T47D (cell line): ENCODE measurements at regions not wholly inside any gene's neighbourhood (a gene's known extent, or its start where the extent isn't known, plus 50 kb on each side); places are given as distances from the start of the nearest gene placed in this dataset.

ENCODE experiments used
- DNase-seq, 2 experiments: peaks; one replicate each; pipeline versions ENCODE4 v3.0.0 to v3.0.0-alpha.2; 2011 to 2012; ENCODE audit warnings: low read depth in 1 of 2, low spot score in 1 of 2
- JUND ChIP-seq: IDR thresholded peaks from 2 replicates; pipeline ENCODE4 v1.6.1; 2012; ENCODE audit warnings: low read depth
- in situ Hi-C: cut with HindIII; loops from 2 replicates; pipeline ENCODE4 v1.10.0; 2016; ENCODE audit warnings: low sequenced_read_pairs, low pct_unique_long_range_greater_than_20kb

- DNase-seq, result no peak
- no peak for TF ChIP-seq JUND
These were observed 180.4 kb upstream of the HHIP start for GRCh38 chr4:144465546-144465945.

DNA sequence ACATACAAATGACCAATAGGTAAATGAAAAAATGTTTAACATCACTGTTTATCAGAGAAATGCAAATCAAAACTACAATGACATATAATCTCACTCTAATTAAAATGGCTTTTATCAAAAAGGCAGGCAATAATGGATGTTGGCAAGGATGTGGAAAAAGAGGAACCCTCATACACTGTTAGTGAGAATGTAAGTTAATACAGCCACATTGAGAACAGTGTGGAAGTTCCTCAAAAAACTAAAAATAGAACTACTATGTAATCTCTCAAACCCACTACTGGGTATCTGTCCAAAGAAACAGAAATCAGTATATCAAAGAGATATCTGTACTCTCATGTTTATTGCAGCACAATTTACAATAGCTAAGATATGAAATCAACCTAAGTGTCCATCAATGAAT is 165.9 kb upstream of the HHIP start:
- TF ChIP-seq JUND, result no peak
- no peak for DNase-seq
- in situ Hi-C loops, result no loop called here

More at GRCh38 chr4:144465546-144465945, 180.4 kb upstream of the HHIP start:
- in situ Hi-C loops, result no loop called here

DNA sequence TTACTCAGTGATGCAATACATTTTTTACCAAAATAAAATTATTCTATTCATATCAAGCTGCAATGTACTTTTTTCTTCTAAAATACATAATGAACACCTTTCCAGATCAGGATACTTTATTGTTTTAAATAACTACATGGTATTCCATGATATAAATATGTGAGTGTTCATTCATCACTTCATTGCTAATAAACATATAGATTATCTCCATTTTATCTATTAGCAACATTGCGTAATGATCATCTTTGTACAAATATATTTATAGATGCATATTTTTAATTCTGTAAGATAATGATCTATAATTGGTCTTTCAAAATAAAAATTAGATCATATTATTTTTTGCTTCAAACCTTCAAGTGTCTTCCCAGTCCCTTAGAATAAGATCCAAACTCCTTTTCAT is 156.1 kb upstream of the HHIP start:
- in situ Hi-C loops, result no loop called here
- TF ChIP-seq JUND, result no peak

GRCh38 chr4:144494280-144494679 is 151.7 kb upstream of the HHIP start:
- TF ChIP-seq JUND, result no peak
- in situ Hi-C loops, result no loop called here
- DNase-seq, result peak in 1 of 2 experiments; percentile 39

More for the DNA sequence above, 156.1 kb upstream of the HHIP start:
- no peak for DNase-seq

DNA sequence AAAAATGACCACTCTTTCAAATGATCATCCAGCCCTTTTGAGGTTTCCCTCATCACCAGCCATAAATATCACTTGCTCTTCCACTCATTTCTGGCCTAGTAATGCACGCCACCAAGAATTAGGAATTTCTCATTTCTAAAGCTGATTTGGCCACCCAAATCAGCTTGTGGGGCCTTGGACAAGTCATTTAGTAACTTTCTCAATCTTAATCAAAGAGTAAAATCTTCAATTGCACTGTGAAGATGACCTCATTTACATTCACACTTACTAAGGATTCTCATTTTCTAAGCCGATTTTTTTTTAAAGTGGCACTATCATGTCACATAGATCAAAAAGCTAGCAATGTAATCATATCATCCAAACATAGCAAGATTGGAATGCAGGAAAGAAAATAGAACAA is 150.0 kb upstream of the HHIP start:
- no peak for TF ChIP-seq JUND
- in situ Hi-C loops, result no loop called here
- no peak for DNase-seq

DNA sequence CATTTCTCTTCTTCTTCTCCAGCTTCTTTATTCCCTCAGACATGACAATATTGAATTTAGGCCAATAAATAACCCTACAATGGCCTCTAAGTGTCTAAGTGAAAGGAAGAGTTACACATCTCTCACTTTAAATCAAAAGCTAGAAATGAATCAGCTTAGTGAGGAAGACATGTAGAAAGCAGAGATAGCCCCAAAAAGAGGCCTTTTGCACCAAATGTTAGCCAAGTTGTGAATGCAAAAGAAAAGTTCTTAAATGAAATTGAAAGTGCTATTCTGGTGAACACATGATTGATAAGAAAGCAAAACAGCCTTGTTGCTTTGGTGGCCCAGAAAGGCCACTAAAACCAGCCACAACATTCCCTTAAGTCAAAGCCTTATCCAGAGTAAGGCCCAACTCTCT is 146.2 kb upstream of the HHIP start:
- TF ChIP-seq JUND, result no peak
- in situ Hi-C loops, result no loop called here
- DNase-seq, result no peak

DNA sequence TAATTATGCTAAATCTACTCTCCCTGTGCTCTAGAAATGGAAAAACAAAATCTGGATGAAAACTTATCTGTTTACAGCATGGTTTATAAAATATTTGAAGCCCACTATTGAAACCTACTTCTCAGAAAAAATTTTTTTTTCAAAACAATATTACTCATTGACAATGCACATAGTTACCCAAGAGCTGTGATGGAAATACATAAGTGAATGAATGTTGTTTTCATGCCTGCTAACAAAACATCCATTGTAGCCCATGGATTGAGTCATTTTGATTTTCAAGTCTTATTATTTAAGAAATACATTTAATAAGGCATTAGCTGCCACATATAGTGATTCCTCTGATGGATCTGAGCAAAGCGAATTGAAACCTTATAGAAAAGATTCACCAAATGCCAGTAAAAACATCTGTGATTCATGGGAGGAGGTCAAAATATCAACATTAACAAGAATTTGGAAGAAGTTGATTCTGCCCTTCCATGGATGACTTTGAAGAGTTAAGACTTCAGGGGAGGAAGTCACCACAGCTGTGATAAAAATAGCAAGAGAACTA is 144.7 kb upstream of the HHIP start:
- DNase-seq, result no peak
- TF ChIP-seq JUND, result no peak
- in situ Hi-C loops, result no loop called here

GRCh38 chr4:144504883-144505282 is 141.1 kb upstream of the HHIP start:
- in situ Hi-C loops, result no loop called here
- TF ChIP-seq JUND, result no peak
- no peak for DNase-seq

DNA sequence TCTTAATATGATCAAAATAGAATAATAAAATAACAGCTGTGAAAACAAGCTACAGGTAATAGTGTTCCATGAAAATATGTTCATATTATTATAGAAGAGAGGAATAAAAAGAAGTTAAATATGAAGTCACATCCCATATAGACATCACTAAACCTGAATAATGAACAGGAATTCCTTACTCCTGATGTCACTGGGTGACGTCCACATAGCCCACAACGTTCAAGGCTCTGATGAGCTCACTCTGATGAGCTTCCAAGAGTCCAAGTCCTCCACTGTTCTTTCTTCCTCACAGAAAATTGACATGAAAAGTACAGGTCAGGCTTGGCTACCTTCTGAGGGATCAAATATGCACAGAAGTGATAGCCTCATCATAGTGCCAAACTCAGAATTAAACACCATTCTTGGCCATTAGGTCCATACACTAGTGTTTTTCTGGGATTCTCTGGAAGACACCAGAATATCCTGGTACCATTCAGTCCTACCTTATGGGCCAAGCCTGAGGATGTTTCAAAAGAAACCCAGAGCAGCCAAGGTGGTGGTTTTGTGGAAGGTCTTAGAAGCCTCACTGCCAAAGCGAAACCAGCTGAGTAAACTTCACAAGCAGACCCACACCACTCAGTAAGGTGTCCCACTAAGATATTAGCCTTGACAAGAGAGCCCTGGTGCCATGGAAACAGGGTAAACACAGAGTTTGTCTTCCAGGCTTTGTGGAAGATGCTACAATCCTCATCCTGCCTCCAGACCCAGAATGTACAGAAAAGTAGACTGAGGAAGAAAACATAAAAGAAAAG is 138.4 kb upstream of the HHIP start:
- in situ Hi-C loops, result no loop called here
- no peak for DNase-seq
- TF ChIP-seq JUND, result no peak

- no peak for TF ChIP-seq JUND
- no peak for DNase-seq
- in situ Hi-C loops, result no loop called here
These were observed 136.6 kb upstream of the HHIP start for GRCh38 chr4:144509088-144510015.

GRCh38 chr4:144514736-144515135 is 131.2 kb upstream of the HHIP start:
- no peak for DNase-seq
- TF ChIP-seq JUND, result no peak
- in situ Hi-C loops, result no loop called here

GRCh38 chr4:144518181-144518895 is 127.6 kb upstream of the HHIP start:
- no peak for DNase-seq
- in situ Hi-C loops, result no loop called here
- TF ChIP-seq JUND, result no peak

DNA sequence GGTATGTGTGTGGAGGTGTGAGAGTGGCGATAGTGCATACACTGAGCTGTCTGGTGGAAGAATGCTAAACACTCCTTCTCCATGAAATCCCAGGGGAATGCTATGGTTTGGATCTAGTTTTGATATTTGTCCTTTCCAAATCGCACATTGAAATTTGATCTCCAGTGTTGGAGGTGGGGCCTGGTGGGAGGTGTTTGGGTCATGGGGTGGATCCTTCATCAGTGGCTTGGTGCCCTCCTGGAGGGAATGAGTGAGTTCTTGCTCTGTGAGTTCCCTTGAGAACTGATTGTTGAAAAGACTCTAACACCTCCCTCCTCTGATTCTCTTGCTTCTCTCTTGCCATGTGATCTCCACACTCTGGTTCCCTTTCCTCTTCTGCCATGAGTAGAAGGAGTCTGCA is 114.1 kb upstream of the HHIP start:
- DNase-seq, result no peak
- in situ Hi-C loops, result no loop called here
- no peak for TF ChIP-seq JUND
